SIG-M5 (cell line): ENCODE measurements at regions not wholly inside any gene's neighbourhood (a gene's known extent, or its start where the extent isn't known, plus 50 kb on each side); places are given as distances from the start of the nearest gene placed in this dataset.

ENCODE experiments used
- DNase-seq: peaks from one replicate; lab custom pipeline; 2025; lab: John Stamatoyannopoulos, UW

DNA sequence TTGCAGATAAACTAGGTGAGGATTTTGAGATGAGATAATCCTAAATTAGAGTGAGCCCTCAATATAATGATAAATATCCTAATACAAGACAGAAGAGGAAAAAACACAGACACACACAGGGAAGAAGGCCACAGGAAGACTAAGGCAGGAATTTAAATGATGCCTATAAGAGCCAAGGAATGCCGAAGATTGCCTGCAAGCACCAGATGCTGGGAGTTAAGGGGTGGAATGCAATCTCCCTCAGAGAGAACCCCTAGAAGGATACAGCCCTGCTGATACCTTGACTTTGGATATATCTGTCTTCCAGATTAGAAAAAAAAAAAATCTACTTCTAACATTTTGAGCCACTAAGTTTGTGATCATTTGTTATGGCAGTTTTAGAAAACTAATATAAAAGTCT, 299.7 kb upstream of the PRMT6 start:
- DNase-seq: no peak

DNA sequence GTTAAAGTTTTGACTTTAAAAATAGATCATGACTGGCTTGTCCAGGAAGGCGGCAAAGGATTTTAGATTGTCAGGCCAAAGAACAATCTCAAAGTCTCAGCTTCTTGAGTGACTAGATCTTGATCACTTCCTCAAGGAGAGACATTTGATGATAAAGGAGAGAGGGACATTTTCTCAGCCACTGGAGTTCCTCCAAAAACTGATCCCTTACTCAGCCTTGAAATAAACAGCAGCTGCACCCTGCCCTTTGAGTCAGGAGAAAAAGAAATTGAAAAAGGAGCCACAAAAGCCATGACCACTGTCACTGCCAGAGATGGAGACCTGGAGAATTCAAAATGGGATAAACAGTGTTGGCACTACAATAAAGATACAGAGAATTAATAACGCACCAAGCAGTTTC, 288.4 kb upstream of the PRMT6 start:
- DNase-seq: no peak

DNA sequence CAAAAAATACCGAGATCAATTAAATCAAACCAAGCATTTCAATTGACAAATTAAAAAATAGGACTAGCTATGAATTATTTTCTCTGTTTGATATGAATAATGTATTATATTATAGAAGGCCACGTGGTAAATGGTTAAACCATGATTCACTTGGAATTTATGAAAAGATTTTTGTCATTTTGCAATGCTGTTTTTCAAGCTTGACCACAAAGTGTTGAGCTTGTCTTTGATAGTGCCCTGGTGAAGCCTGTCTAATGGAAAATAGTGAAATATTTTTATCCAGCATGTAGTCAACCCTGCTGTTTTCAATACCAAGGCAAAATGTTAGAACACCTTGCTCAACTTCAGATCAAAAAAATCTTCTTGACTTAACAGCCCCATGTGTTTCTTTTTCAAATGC, 288.0 kb upstream of the PRMT6 start:
- DNase-seq: no peak

DNA sequence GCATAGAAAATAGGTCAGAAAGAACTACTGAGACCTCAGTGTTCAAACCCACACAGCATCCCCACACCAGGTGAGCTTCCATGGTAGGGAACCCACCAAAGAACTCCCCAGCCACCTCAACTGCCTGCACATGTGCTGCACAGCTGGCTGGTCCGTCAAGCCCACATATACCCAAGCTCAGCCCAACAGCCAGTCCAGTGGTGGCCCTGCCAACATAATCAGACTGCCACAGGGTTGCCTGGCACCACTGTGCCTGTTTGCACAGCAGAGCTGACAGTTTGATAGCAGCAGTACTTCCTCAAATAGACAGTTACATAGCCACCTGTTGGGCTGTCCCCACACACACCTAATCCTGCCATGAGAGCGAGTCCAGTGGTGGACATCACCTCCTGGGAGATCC, 283.3 kb upstream of the PRMT6 start:
- no peak for DNase-seq

DNA sequence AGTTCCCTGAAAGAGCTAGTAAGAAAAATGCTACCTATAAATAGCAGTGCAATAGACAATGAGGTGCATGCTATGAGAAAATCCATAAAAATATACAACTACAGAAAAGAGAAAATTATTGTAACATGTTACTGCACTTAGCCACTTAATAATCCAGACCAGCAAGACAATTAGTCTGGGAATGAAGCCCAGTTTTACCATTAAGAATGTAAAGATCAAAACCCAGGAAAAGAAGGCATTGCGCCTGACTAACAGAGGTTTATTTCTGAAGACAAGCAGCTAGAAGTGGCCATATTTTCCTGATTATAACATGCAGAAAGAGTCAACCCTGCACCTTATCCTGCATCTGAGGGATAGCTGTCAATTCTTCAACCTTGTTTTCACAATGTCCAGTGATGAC, 276.4 kb upstream of the PRMT6 start:
- no peak for DNase-seq

DNA sequence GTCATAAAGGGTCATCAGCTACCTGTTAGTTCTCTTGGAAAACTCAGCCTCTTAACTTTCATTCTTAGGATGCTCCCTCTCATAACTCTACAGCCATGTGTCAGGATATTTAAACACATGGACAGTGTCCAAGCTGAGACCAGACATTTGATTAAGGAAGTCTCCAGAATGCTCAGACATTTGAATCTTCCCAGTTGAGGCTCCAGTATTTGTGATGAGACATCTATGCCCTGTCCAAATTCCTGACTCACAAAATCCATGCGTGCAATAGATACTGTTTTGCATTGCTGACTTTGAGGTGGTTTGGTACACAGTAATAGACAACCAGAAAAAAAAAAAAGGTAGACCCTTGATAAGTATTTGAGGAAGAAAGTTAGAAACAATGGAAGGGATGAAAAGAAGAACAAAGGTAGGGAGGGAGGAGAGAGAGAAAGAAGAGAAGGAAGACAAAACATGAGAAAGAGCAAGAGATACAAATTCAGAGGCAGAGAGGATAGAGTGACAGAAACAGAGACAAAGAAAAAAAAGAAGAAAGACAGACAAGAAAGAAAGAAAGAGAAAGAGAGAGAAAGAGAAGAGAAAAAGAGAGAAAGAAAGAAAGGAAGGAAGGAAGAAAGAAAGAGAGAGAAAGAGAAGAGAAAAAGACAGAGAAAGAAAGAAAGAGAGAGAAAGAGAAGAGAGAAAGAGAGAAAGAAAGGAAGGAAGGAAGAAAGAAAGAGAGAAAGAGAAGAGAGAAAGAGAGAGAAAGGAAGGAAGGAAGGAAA, 275.5 kb upstream of the PRMT6 start:
- DNase-seq: no peak

DNA sequence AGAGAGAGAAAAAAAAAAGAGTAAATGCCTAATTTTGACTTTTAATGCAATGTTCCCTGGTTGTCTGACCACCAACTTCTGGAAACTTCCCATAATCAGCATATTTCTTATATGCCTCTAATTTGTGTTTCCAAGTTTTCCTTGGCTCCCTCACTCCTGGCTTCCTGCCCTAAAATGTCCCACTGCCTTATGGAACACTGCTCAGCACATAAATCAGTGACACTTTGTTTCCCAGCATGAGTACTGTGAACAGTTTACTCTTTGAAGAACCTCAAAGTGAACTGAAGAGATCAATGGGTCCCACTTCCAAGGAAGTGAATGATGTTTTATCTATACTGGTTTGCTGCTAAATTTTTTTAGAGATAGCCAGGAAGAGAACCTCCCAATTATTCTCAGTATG, 271.3 kb upstream of the PRMT6 start:
- no peak for DNase-seq

DNA sequence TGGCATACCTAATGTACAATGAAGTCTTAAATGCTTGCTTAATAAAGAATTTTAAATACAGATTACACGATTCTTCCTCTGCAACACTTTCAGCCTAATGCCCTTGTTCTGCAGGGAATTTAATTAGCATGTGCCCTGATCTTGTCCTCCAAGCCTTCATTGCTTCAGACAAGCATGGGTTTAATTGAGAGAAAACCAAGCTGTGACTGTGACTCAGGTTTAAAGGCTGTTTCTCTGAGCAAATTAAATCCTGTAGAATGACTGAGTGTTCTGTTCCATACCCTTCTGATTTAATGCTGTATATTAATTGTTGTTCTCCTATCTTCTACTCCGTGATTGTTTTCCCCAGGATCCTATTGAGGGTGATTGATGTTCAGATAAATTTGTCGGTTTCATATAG, 269.0 kb upstream of the PRMT6 start:
- no peak for DNase-seq

DNA sequence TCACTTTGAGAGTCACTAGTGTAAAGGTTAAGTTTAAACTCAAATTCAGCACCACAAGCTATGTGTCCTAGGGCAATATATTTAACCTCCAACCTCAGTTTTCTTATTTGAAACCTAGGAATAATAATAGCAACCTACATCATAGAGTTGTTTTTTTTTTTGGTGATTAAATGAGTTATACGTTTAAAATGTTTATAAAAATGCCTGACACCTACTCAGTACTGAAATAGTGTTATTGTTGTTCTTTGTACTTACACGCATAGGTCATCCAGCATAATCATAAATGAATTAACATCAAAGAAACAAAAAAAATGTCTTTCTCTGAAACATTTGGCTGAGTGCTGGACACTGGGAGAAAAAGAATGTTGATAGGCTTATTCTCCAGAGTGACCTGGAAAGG, 266.8 kb upstream of the PRMT6 start:
- no peak for DNase-seq

DNA sequence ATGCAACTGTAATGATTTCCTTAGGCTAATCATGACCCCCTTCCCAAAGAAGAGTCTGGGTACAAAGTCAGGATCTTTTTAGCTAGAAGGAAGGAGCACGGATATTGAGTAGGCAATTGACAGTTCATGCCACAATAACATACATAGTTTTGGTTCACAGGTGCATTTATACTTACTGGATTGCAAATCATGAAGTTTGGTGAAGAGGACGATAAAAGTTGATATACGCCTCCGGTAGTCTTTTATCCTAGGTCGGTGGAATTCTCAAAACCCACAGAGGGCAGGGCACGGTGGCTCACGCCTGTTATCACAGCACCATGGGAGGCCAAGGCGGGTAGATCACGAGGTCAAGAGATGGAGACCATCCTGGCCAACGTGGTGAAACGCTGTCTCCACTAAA, 265.4 kb upstream of the PRMT6 start:
- DNase-seq: no peak

DNA sequence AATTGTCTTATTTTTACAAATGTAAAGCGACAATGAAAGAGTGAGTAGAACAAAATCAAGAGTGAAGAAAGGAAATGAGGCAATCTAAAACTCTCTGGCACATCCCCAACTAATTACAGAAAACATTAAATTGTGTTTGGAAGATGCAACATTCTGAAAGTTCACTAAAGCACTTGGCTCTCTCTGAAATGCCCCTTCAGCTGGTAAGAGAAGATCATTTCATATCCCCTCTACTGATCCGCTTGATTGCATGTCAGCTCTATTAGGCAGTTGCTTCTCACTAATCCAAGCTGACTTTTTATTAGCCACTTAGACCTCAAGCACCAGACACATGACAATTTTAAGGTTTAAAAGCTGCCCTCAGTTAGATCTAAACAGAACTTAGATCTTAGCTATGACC, 262.8 kb upstream of the PRMT6 start:
- no peak for DNase-seq

DNA sequence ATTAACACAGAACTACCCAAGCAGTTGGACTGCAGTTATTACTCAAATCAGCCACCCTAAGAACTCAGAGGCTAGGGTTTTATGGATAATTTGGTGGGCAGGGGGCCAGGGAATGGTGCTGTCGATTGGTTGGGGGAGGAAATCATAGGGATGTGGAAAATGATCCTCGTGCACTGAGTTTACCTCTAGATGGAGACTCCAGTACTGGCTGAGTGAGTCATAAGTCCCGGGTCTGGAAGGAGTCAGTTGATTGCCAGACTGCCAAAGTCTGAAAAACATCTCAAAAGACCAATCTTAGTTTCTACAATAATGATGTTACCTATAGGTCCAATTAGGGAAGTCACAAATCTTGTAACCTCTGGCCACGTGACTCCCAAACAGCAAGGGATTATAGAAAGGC, 257.5 kb upstream of the PRMT6 start:
- DNase-seq: no peak

DNA sequence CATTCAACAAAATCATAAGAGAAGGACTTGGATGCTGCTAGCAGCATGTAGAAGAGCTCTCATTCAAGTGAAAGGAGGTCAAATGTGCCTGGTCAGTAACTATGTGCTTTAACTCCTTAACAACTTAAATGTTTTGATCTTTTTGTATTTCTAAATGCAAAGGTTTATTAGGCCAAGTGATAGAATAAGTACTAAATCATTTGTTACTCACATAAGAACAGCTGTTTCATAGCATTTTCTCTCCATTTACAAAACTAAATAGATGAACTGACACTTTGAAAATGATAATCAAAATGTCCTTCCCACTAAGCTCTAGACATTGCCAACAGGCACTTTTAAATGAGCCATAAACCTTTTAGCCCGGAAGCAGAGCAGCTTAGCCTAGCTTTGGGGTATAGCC, 254.3 kb upstream of the PRMT6 start:
- no peak for DNase-seq

DNA sequence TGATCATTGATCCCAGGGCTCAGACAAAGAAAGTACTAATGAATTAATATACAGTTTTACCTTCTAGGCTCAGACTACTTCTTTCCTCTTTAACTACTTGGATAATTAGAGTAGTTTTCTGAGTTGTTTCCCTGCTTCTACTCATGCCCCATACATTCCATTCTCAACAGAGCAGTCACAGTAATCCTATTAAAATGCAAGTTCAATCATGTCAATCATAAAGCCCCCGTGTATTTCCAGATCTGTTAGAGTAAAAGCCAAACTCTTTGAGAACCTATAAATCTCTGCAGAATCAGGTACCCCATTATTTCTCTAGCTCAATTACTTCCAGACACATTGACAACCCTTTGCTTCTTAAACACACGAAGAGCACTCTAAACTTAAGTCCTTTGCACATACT, 242.1 kb upstream of the PRMT6 start:
- DNase-seq: no peak

DNA sequence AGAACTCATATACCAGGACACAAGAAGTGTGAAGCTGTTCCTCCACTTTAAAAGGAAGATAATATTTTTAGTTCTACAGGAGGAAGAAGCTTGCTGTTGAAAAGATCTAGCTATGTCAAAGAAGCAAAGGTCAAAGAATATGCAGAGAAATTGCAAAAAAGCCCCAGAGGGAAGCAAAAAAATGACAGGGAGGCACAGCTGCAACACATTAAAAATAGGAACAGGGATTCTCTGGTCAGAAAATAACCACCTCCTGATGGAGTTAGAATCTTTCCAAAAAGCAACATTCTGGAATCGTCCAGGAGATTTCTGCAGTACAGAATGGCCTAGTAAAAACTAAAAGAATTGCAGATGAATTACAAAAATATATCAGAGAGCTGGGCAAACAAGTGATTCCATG, 238.9 kb upstream of the PRMT6 start:
- no peak for DNase-seq

DNA sequence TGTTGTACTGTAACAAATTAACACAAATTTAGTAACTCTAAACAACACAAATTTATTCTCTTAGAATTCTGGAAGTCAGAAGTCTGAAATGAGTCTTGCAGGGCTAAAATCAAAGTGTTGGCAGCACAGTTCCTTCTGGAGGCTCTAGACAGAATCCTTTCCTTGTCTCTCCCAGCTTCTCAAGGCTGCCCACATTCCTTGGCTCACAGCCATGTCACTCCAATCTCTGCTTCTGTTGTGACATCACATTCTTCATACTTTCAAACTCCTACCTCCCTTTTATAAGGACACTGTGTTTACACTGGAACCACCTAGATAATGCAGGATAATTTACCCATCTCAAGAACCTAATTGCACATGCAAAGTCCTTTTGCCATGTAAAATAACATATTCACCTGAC, 225.0 kb upstream of the PRMT6 start:
- DNase-seq: no peak

DNA sequence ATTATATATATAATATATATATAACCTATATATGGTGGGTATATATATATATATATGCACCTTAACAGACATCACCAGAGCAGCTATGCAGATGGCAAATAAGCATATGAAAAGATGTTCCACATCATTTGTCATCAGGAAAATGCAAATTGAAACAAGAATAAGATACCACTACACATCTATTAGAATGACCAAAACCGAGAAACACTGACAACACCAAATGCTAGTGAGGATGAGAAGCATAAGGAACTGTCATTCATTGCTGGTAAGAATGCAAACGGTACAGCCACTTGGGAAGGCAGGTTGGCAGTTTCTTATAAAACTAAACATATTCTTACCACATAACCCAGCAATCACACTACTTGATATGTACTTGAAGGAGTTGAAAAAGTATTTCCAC, 219.8 kb upstream of the PRMT6 start:
- no peak for DNase-seq

DNA sequence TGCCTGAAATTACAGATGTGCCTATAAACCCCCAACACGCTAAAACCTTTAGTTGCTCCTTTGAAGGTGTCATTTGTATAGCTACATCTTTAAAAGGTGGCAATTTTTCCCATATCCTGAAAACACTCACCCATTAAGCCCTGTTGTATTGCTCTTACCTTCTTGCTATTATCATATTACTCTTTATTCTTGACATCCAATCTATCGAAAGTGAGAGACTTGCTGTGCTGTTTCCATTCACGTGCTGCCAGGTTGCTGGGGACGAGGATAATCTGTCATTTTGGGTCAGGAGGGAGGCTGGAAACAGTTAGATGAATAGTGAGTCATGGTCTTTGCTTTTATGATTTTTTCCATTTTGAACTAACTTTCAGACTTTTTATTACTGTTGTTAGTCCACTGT, 213.0 kb upstream of the PRMT6 start:
- DNase-seq: no peak

DNA sequence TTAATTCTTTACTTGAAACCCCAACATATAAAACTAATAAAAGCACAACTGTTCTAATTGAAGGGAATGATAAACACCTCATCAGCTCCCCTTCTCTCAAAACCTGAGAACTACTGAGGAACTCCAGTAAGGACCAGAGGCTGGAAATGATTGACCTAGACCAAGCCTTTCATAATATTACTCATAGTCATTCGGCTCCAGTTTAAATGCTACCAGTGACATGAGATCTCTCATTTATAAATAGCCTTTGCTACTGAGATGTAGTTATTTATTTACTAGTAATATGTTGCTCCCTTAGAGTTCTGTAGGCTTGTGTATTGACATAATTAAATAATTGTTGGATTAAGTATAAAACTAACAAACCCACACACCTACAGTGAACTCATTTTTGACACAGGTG, 209.8 kb upstream of the PRMT6 start:
- DNase-seq: no peak

DNA sequence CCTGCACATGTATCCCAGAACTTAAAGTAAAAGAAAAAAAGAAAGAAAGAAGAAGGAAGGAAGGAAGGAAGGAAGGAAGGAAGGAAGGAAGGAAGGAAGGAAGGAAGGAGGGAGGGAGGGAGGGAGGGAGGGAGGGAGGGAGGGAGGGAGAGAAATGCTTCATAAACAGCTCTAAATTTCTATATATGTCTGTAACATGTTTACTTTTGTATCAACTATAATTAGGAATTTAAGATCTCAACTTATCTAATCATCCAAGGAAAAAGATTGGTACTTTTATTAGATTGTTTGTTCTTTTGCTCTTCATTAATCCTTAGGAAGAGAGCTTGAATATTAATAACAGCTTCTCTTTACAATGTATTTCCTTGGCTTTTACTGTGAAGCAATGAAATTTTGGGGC, 195.4 kb upstream of the PRMT6 start:
- no peak for DNase-seq

DNA sequence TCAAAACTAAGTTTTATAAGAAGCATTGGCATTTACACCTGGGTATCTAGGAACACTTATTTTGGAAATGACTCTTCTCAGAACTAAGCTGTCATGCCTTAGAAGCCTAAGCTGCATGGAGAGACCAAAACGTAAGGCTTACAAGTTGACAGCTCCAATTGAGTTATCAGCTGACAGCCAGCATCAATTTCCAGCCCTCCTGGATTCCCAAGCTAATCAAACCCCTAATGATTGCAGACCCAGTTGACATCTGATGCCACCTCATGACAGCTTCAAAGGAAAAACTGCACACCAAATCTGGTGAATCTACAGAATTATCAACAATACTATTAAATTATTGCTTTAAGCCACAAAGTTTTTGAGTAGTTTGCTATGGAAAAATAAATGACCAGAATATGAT, 187.6 kb upstream of the PRMT6 start:
- no peak for DNase-seq

DNA sequence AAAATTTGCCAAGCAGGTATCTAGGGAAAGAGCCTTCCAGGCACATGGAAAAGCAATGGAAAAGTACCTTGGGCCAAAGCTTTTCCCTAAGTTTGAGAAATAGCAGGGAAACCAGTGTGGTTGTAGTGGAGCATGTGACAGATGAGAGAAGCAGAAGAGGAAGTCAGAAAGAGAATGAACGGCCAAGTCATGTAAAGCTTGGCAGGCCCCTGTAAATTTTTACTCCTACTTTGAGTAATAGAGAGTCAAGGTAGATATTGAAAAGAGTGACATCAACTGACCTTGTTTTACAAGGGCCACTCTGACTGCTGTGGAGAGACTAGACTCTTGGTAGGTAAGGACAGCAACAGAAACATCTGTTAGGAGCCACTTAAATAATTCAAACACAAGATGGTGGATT, 180.9 kb upstream of the PRMT6 start:
- no peak for DNase-seq

DNA sequence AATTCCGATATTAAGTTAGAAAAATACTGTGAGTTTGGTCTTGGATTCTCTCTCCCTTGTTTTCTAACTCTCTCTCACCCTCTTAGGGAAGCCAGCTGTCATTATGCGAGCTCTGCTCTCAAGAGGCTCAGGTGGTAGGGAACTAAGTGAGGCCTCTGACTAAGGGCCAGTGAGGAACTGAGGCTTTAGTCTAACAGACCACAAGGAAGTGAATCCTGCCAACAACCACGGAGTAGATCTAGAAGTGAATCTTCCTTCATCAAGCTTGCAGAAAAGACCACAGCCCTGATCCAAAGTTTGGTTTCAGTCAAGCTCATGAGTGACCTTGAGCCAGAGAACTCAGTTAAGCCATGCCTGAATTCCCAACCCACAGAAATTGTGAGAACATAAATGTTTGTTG, 180.1 kb upstream of the PRMT6 start:
- peak; percentile 8 for DNase-seq

DNA sequence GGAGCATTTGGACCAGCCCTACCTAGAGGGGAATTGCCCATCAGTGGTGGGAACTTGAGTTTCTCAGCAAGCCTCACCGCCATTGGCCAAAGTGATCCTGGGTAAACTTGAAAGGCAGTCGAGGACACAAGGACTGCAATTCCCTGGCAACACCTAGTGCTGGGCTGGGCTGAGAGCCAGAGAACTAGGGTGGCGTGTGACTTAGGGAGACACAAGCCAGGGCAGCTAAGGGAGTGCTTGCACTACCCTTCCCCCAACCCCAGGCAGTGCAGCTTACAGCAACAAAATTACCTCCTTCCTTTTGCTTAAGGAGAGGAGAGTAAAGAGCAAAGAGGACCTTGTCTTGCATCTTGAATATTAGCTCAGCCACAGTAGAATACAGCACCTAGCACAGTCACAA, 176.9 kb upstream of the PRMT6 start:
- no peak for DNase-seq

DNA sequence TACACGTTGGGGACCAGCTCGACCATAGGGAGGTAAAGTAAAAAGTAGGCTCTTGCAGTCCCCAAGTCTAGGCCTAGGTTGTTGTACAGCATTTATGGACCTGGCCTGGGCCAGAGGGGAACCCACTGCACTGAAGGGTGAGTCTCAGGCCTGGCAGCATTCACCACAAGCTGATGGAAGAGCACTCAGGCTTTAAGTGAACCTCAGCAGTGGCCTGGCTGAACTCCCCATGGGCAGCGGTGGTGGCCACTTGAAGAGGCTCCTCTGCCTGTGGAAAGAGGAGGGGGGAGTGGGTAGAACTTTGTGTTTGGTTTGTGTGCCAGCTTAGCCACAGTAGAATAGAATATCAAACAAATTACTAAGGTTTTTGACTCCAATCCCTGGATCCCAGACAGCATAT, 176.2 kb upstream of the PRMT6 start:
- DNase-seq: no peak
